Right lobe of liver (tissue), 4 donors: ENCODE measurements at regions not wholly inside any gene's neighbourhood (a gene's known extent, or its start where the extent isn't known, plus 50 kb on each side); places are given as distances from the start of the nearest gene placed in this dataset.

Experiments
- CTCF ChIP-seq, 4 donors: fragments of 200-600 bp in 3 of 4; fragments of 450-650 bp in 1 of 4; IDR thresholded peaks; one replicate each; pipeline versions ENCODE4 v1.5.1 to v1.8.0; 2016 to 2022; ENCODE audit warnings: antibody characterized with exemption in 4 of 4, mild to moderate bottlenecking in 2 of 4
- POLR2A ChIP-seq: fragments of 450-650 bp; IDR thresholded peaks from one replicate; pipeline ENCODE4 v1.6.1; 2017; ENCODE audit warnings: antibody characterized with exemption, mild to moderate bottlenecking
- donor health status: DM: no; HTN: no; CAD: no.
- donor health status: DM: no; HTN: no; CAD: no.
- donor health status: DM: no; HTN: yes; CAD: no.

- TF ChIP-seq CTCF (IDR thresholded peaks at IDR 0.05) (no peak), POLR2A (no peak)
Observed at GRCh38 chr20:60125513-60125912, 167.3 kb downstream of the CDH26 start.
